ENCODE measurements at regions not wholly inside any gene's neighbourhood (a gene's known extent, or its start where the extent isn't known, plus 50 kb on each side); places are given as distances from the start of the nearest gene placed in this dataset.
"Not testable (repeated sequence)": the region's sequence is repeated elsewhere in the genome, so short reads cannot be mapped to it uniquely, and the experiment has no call there.

- no peak overlapping the region for H2AFZ ChIP-seq (ENCODE audit: low read depth, low read length)
- no peak overlapping the region for H3K27ac ChIP-seq (ENCODE audit: low read length)
- no peak for ATAC-seq (ENCODE audit: insufficient read depth, low read depth)
These were observed 641.1 kb downstream of the TMEM182 start for GRCh38 chr2:103402944-103403343.

GRCh38 chr2:103403388-103403787 is 641.6 kb downstream of the TMEM182 start:
- not testable (repeated sequence) for ATAC-seq (ENCODE audit: insufficient read depth, low read depth); H2AFZ ChIP-seq (ENCODE audit: low read depth, low read length)

More at GRCh38 chr2:103402944-103403343, 641.1 kb downstream of the TMEM182 start:
- TF ChIP-seq EZH2 (IDR thresholded peaks at IDR 0.05; ENCODE audit: borderline replicate concordance, low read depth, low read length, severe bottlenecking): no peak
- TF ChIP-seq CTCF (IDR thresholded peaks at IDR 0.05; ENCODE audit: borderline replicate concordance, extremely low read depth, low read length, poor library complexity, severe bottlenecking): no peak
- H3K9me3 ChIP-seq (ENCODE audit: insufficient read depth, low read length, severe bottlenecking): no peaks in the 10 kb centered on the region
- no peaks in the 10 kb centered on the region for H3K27me3 ChIP-seq (ENCODE audit: insufficient read depth, low read length, poor library complexity)
- H3K79me2 ChIP-seq (ENCODE audit: insufficient read depth, low read length): no peaks in the 10 kb centered on the region
- no peak overlapping the region for H3K4me3 ChIP-seq (ENCODE audit: low read depth in 1 of 2, low read length in 2 of 2)
- no peaks in the 10 kb centered on the region for H3K36me3 ChIP-seq (ENCODE audit: insufficient read depth, low read length)
- no peak for DNase-seq
- no peaks in the 10 kb centered on the region for H4K20me1 ChIP-seq (ENCODE audit: insufficient read depth, low read length)
- no peak overlapping the region for H3K9ac ChIP-seq (ENCODE audit: low read depth, low read length)
- no peak overlapping the region for H3K4me2 ChIP-seq (ENCODE audit: insufficient read depth, low read length)
- H3K4me1 ChIP-seq (ENCODE audit: insufficient read depth, low read length): no peaks in the 10 kb centered on the region

GRCh38 chr2:103410221-103410620 is 648.4 kb downstream of the TMEM182 start:
- Histone ChIP-seq H2AFZ (ENCODE audit: low read depth, low read length) (no peak overlapping the region), H4K20me1 (ENCODE audit: insufficient read depth, low read length) (no peaks in the 10 kb centered on the region), H3K27ac (ENCODE audit: low read length) (no peak overlapping the region), H3K27me3 (ENCODE audit: insufficient read depth, low read length, poor library complexity) (no peaks in the 10 kb centered on the region), H3K4me3 (ENCODE audit: low read depth in 1 of 2, low read length in 2 of 2) (no peak overlapping the region), H3K4me2 (ENCODE audit: insufficient read depth, low read length) (no peak overlapping the region), H3K9ac (ENCODE audit: low read depth, low read length) (no peak overlapping the region), H3K79me2 (ENCODE audit: insufficient read depth, low read length) (no peaks in the 10 kb centered on the region), H3K4me1 (ENCODE audit: insufficient read depth, low read length) (no peaks in the 10 kb centered on the region), H3K9me3 (ENCODE audit: insufficient read depth, low read length, severe bottlenecking) (no peaks in the 10 kb centered on the region), H3K36me3 (ENCODE audit: insufficient read depth, low read length) (no peaks in the 10 kb centered on the region)
- DNase-seq: no peak
- ATAC-seq (ENCODE audit: insufficient read depth, low read depth): no peak
- TF ChIP-seq EZH2 (IDR thresholded peaks at IDR 0.05; ENCODE audit: borderline replicate concordance, low read depth, low read length, severe bottlenecking) (no peak), CTCF (IDR thresholded peaks at IDR 0.05; ENCODE audit: borderline replicate concordance, extremely low read depth, low read length, poor library complexity, severe bottlenecking) (no peak)

More at GRCh38 chr2:103403388-103403787, 641.6 kb downstream of the TMEM182 start:
- H3K36me3 ChIP-seq (ENCODE audit: insufficient read depth, low read length); H3K27ac ChIP-seq (ENCODE audit: low read length); H3K4me3 ChIP-seq (ENCODE audit: low read depth in 1 of 2, low read length in 2 of 2); H3K4me1 ChIP-seq (ENCODE audit: insufficient read depth, low read length); H3K79me2 ChIP-seq (ENCODE audit: insufficient read depth, low read length); H3K9me3 ChIP-seq (ENCODE audit: insufficient read depth, low read length, severe bottlenecking); H3K9ac ChIP-seq (ENCODE audit: low read depth, low read length); H3K27me3 ChIP-seq (ENCODE audit: insufficient read depth, low read length, poor library complexity); H4K20me1 ChIP-seq (ENCODE audit: insufficient read depth, low read length); H3K4me2 ChIP-seq (ENCODE audit: insufficient read depth, low read length); DNase-seq: not testable (repeated sequence)

- Histone ChIP-seq H3K36me3 (ENCODE audit: insufficient read depth, low read length) (no peaks in the 10 kb centered on the region), H3K4me1 (ENCODE audit: insufficient read depth, low read length) (no peaks in the 10 kb centered on the region), H3K27ac (ENCODE audit: low read length) (no peak overlapping the region), H3K27me3 (ENCODE audit: insufficient read depth, low read length, poor library complexity) (no peaks in the 10 kb centered on the region), H3K9ac (ENCODE audit: low read depth, low read length) (no peak overlapping the region), H3K79me2 (ENCODE audit: insufficient read depth, low read length) (no peaks in the 10 kb centered on the region), H3K4me3 (ENCODE audit: low read depth in 1 of 2, low read length in 2 of 2) (no peak overlapping the region), H3K9me3 (ENCODE audit: insufficient read depth, low read length, severe bottlenecking) (no peaks in the 10 kb centered on the region), H2AFZ (ENCODE audit: low read depth, low read length) (no peak overlapping the region), H4K20me1 (ENCODE audit: insufficient read depth, low read length) (no peaks in the 10 kb centered on the region), H3K4me2 (ENCODE audit: insufficient read depth, low read length) (no peak overlapping the region)
- ATAC-seq (ENCODE audit: insufficient read depth, low read depth) (no peak), DNase-seq (no peak)
- TF ChIP-seq EZH2 (IDR thresholded peaks at IDR 0.05; ENCODE audit: borderline replicate concordance, low read depth, low read length, severe bottlenecking): no peak
- no peak for TF ChIP-seq CTCF (IDR thresholded peaks at IDR 0.05; ENCODE audit: borderline replicate concordance, extremely low read depth, low read length, poor library complexity, severe bottlenecking)
These were observed 657.7 kb downstream of the TMEM182 start for GRCh38 chr2:103419506-103419905.

Measured in DND-41 (cell line).